Osteoblast (primary cell): ENCODE measurements at regions not wholly inside any gene's neighbourhood (a gene's known extent, or its start where the extent isn't known, plus 50 kb on each side); places are given as distances from the start of the nearest gene placed in this dataset.

Source experiments
- DNase-seq: peaks from one replicate; pipeline ENCODE4 v3.0.0; 2011; ENCODE audit warnings: low spot score, mixed read lengths; ENCODE audit not compliant: insufficient read length; ENCODE audit errors: missing footprints
- H2AFZ ChIP-seq: 2 replicates; pipeline ENCODE4 v1.6.0; 2011; ENCODE audit warnings: mild to moderate bottlenecking, low read length
- H3K27ac ChIP-seq: 2 replicates; pipeline ENCODE4 v1.5.1; 2011; ENCODE audit warnings: mild to moderate bottlenecking, low read depth, low read length, moderate library complexity
- H3K27me3 ChIP-seq: 2 replicates; pipeline ENCODE4 v1.6.0; 2012; ENCODE audit warnings: mild to moderate bottlenecking, control low read depth, inconsistent platforms, low read length, moderate library complexity; ENCODE audit not compliant: insufficient read depth
- H3K36me3 ChIP-seq: 2 replicates; pipeline ENCODE4 v1.5.1; 2011; ENCODE audit warnings: mild to moderate bottlenecking, low read length, control low read depth, moderate library complexity; ENCODE audit not compliant: insufficient read depth
- H3K4me1 ChIP-seq: 2 replicates; pipeline ENCODE4 v1.5.1; 2011; ENCODE audit warnings: mild to moderate bottlenecking, low read length, control low read depth, moderate library complexity; ENCODE audit not compliant: insufficient read depth
- H3K4me2 ChIP-seq: 2 replicates; pipeline ENCODE4 v1.6.0; 2011; ENCODE audit warnings: mild to moderate bottlenecking, low read length; ENCODE audit not compliant: insufficient read depth
- H3K4me3 ChIP-seq: fragments of 200-600 bp; sonication (generic); 3 replicates; pipeline ENCODE4 v1.5.1; 2012; ENCODE audit warnings: mild to moderate bottlenecking, low read length, inconsistent platforms; ENCODE audit not compliant: insufficient read depth
- H3K79me2 ChIP-seq: 2 replicates; pipeline ENCODE4 v1.6.0; 2012; ENCODE audit warnings: mild to moderate bottlenecking, low read length, control low read depth, inconsistent platforms; ENCODE audit not compliant: insufficient read depth
- H3K9me3 ChIP-seq: 2 replicates; pipeline ENCODE4 v1.5.1; 2011; ENCODE audit warnings: low read depth, low read length, control low read depth
- H4K20me1 ChIP-seq: 2 replicates; pipeline ENCODE4 v1.6.0; 2012; ENCODE audit warnings: mild to moderate bottlenecking, low read length, control low read depth; ENCODE audit not compliant: insufficient read depth
- CTCF ChIP-seq: IDR thresholded peaks from 2 replicates; pipeline ENCODE4 v1.5.1; 2011; ENCODE audit warnings: mild to moderate bottlenecking, low read depth, low read length, moderate library complexity; ENCODE audit errors: extremely low read depth

- no peaks in the 10 kb centered on the region for H3K36me3 ChIP-seq
- no peaks in the 10 kb centered on the region for H3K27me3 ChIP-seq
- no peak for TF ChIP-seq CTCF
- H3K27ac ChIP-seq: no peak overlapping the region
- H3K4me1 ChIP-seq: no peaks in the 10 kb centered on the region
- H3K9me3 ChIP-seq: peaks cover 6% of the 10 kb centered on the region
- no peak overlapping the region for H3K4me2 ChIP-seq
- no peak overlapping the region for H3K4me3 ChIP-seq
- DNase-seq: no peak
- no peaks in the 10 kb centered on the region for H3K79me2 ChIP-seq
- H2AFZ ChIP-seq: no peak overlapping the region
- H4K20me1 ChIP-seq: no peaks in the 10 kb centered on the region
Measured at GRCh38 chr22:34886391-34886790, 179.6 kb upstream of the ISX start.

GRCh38 chr22:34886812-34887211 is 179.1 kb upstream of the ISX start:
- no peaks in the 10 kb centered on the region for H4K20me1 ChIP-seq
- no peaks in the 10 kb centered on the region for H3K36me3 ChIP-seq
- H3K79me2 ChIP-seq: no peaks in the 10 kb centered on the region
- H3K27me3 ChIP-seq: no peaks in the 10 kb centered on the region
- no peak overlapping the region for H3K27ac ChIP-seq
- H3K4me2 ChIP-seq: no peak overlapping the region
- peaks cover 6% of the 10 kb centered on the region for H3K9me3 ChIP-seq
- no peak overlapping the region for H2AFZ ChIP-seq
- no peak for TF ChIP-seq CTCF
- no peak overlapping the region for H3K4me3 ChIP-seq
- no peak for DNase-seq
- no peaks in the 10 kb centered on the region for H3K4me1 ChIP-seq

- TF ChIP-seq CTCF: no peak
- Histone ChIP-seq H3K9me3 (no peaks in the 10 kb centered on the region), H4K20me1 (no peaks in the 10 kb centered on the region), H3K4me3 (no peak overlapping the region), H3K27ac (no peak overlapping the region), H3K27me3 (no peaks in the 10 kb centered on the region), H3K4me1 (peaks cover 4% of the 10 kb centered on the region), H3K4me2 (peak overlapping the region; percentile 51), H2AFZ (no peak overlapping the region), H3K36me3 (no peaks in the 10 kb centered on the region), H3K79me2 (no peaks in the 10 kb centered on the region)
- no peak for DNase-seq
Measured at GRCh38 chr22:34897126-34897525, 168.8 kb upstream of the ISX start.

GRCh38 chr22:34902335-34902734 is 163.6 kb upstream of the ISX start:
- Histone ChIP-seq H3K4me3 (no peak overlapping the region), H3K9me3 (no peaks in the 10 kb centered on the region), H3K4me2 (no peak overlapping the region), H3K27ac (no peak overlapping the region), H4K20me1 (no peaks in the 10 kb centered on the region), H3K36me3 (no peaks in the 10 kb centered on the region), H2AFZ (no peak overlapping the region), H3K79me2 (no peaks in the 10 kb centered on the region), H3K27me3 (no peaks in the 10 kb centered on the region), H3K4me1 (no peaks in the 10 kb centered on the region)
- TF ChIP-seq CTCF: no peak
- no peak for DNase-seq
